Activated CD4-positive, alpha-beta T cell treated with anti-CD3 and anti-CD28 coated beads for 4 hours (primary cell): ENCODE measurements at regions not wholly inside any gene's neighbourhood (a gene's known extent, or its start where the extent isn't known, plus 50 kb on each side); places are given as distances from the start of the nearest gene placed in this dataset.

Experiments used
- DNase-seq, 2 donors: peaks; one replicate each; pipeline ENCODE4 v3.0.0-alpha.2; 2020

DNA sequence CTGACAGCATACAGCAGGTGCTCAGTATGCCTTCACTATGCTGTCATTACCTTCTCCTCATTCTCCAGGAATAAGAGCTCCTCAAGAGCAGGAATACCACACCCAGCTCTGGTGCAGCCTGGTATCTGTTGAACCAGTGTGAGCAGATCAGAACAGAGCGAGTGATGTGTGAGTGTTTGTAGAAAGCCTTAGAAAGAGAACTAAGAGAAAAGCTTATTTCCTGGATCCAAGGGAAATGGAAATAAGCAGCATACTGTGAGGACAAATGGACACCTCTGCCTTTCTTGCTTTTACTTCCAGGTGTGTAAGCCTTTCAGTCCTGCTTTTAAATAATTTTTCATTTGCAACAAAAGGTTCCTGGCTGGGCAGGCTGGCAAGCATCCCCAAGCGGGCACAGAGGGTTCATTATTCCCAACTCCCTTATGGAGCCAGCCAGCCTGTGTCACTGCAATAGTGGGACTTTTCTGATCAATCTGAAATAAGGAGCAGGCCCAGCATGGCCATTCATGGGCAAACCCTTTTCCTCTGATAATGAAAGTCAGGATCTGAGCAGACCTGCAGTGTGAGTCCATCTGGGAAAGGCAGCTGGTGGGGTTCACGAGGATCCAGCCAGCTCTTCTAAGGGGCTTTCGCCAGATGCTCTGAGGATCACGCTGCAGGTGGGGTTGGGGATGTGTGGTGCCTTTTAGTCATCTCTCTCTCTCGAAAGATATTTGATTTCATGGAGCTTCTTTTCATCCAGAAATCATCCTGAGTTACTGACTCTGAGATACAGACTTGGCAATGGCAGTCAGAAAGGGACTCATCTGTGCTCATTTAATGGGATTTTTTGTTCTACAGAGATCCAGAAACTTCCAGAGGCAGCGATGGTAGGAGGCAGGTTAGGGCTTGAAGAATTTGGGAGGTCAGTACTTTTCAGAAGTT lies 594.9 kb upstream of the CFAP20DC start:
- no peak for DNase-seq

- DNase-seq = no peak
These were observed 591.5 kb upstream of the CFAP20DC start for GRCh38 chr3:59641169-59641899.

DNA sequence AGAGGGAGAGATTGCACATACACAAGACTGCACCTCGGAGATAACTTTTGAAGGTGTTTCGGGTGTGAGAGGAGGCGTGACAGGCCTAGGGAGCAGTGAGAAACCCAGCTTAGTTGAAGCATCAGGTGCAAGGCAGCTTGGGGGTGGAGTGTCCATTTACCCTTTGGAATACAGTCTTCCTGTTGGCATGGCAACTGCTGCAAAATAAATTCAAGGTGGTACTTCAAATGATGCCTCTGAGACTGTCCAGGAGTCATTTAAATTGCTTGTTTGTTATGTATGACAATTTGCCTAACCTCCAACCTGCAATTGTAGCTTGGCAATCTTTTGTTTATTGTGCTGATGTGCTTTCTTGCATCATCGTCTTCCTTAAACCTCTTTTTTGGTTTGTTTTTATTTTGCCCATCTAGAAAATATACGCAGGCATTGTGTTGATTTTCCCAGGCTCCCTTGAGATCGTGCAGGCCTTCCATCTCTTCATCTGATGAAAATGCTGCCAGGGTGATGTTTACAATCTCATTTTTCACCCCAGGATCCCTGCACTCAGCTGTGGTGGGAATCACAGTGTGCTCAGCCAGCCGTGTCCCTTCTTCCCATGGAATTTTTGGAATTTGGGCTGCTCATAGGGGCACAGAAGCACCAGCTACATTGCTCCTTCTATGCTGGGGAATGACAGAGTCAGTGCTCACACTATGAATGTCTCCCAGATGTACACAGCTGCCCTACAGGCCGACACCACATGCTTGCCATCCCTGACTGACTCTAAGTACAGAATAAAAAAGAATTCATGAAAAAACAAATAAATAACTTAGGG lies 583.1 kb upstream of the CFAP20DC start:
- DNase-seq = no peak

DNA sequence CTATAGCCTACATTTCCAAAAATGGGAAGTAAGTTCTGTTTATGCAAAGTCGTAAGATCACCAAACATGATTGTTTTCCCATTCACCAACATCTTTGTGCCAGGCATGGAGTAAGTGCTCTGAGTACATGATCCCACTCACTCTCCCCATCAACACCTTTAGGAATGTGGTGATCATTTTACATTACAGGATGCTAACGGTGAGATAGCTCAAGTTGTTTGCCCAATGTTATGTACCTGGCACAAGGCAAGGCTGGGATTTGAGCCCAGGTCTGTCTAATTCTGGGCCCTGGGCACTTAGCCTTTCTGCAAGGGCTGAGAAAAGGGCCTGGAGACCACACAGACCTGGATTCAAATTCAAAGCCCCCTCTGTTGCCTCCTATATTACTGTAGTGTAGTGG lies 581.7 kb upstream of the CFAP20DC start:
- DNase-seq = no peak

GRCh38 chr3:59621037-59621436 lies 571.2 kb upstream of the CFAP20DC start:
- DNase-seq = no peak

DNA sequence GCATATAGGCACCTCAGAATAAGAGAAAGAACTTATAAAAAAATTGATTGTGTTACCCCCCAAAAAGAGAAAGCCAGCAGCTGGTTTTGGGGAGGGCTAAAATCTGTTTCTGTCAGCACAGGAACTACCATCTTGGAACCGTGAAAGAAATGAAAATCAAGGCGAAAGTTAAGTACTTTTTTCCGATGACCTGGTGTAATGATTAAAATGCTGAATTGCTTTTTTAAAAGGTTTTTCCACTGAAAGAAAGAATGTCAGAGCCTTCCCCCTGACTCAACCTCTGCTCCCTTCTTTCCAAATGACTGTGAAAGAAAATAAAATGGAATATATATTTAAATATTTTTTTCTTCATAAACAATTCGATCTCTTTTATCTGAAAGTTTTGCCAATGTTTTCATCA lies 570.5 kb upstream of the CFAP20DC start:
- DNase-seq = no peak

GRCh38 chr3:59612444-59612715 lies 562.6 kb upstream of the CFAP20DC start:
- DNase-seq = no peak

DNA sequence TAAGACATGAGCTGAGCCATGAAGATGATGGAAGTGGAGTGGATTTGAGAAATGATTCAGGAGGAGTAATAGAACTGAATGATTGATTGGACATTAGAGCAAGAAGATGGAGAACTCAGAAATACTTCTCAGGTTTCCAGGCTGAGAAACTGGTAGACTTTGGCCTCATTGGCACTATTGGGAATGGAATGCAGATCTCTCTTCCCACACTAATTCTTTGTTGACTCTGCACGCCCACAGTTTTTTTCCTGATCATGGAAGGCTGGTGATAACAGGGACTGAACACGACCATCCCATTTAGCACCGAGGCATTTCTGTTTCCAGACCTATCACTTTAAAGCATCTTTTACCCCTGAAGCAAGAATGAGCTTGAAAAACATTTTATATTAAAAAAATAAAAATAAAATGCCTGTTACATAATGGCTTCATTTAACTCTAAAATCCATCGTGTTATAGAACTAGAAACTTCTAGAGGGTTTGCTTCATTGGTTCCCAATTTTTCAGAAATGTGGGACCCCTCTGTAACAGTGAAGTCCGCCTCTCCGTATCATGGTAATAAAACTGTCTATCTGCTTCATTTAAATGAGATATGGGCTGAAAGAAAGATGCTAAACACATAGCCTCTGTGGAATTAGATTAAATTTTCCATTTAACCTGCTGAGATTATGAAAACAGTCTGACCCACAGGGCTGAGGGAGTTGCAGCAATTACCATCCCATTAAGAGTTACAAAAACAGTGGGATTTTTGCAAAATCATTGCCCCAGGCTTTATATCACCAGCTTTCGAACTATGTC lies 562.0 kb upstream of the CFAP20DC start:
- DNase-seq = no peak

DNA sequence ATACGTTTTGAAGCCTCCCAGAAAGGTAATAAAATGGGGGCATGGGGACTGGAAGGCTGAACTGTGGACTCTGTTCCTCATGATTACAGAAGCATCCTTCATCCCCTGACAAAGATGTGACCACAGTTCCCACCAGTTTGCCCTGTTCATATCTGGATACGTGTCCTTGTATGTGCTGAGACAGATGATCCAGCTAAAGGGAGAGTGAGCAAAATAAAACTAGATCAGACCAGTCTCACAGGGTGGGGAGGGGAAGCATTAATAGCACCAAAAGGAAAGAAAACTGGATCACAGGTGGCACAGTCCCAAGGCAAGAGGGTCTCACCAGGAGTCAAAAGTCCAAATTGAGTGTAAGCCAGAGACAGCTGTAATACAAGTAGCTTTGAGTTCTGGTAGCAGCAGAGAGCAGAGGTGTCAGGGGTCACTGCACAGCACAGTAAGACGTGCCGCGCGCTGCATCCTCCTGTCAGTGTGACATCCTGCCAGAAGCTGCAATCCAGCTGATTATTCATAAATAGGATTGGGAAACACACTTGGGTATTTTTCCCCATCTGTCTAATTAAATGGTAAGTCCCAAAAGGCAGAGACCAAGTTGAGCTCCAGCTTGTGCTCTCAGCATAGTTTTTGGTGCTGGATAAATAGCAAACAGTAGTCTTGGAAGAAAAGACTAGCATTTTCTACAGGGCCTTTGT lies 560.0 kb upstream of the CFAP20DC start:
- DNase-seq = no peak

DNA sequence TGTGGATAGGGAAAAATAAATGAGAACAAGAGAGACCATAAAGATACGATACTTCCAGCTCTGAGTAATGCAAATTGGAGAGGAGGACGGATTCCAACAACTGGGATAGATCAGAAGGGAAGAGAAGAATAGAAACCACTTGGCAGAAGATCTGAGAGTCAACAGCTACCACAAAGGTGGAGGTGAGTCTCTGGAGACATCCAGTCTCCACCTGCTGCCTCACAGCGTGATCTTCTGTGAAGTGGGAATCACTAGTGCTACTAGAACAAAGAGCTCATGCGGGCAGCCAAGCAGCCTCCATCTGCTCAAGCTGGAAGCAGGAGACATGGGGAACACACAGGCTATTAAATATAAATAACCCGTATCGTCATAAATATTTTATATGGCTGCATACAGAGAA lies 558.5 kb upstream of the CFAP20DC start:
- DNase-seq = no peak

GRCh38 chr3:59607656-59608055 lies 557.8 kb upstream of the CFAP20DC start:
- DNase-seq = no peak

DNA sequence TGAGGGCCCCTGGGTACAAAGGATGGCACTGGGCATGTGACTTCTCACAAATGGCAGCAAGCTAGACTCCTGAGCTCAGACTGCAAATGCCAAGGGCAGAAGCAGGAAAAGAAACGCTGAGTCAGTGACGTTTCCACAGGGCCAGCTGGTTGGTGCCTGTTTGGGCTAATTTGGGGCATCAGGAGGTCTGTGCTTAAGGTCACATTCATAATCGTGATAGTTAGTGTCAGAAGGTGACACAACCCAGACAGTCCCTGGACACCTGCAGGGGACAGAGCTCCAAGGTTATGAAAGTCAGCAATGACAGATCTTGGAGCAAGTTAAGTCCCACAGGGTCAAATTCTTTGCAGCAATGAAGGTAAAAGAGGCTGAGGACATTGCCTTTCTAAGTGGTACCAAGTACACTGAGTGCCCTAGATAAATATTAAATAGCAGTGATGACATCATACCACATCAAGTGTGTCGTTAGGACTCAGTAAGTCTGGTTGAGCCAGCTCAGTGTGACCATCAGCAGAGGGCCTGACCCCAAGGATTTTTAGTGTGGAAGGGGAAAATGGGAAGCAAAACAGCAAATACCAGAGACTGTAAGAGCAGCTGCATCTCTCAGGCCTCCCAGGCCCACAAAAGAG lies 556.9 kb upstream of the CFAP20DC start:
- DNase-seq = no peak

DNA sequence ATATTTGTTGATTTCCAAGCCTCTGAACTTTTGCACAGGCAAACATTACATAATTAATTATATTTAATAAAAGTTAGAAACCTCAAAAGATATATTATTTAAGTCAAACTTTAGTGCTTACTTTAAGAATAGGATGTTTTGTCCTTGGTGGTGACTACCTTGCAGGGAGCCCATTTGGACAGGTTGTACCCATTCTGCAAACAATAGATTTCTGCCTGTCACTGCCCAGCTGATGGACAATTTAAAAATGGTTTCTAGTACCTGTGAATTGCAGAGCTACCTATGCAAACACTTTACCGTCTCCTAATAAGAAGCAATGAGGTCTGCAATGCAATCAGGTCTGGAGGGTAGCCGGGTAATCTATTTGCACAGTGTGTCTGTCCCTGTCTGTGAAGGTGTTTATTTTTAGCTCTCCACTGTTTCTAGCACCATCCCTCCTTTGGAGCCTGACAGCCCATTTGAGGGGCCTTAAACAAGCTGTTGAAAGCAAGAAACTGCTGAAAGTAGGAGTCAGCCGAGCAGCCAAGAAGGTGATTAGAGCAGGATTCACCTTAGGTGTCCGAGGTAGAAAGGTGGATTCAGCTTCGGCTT lies 556.2 kb upstream of the CFAP20DC start:
- DNase-seq = no peak

- no peak for DNase-seq
These were observed 555.5 kb upstream of the CFAP20DC start for GRCh38 chr3:59605318-59605717.

GRCh38 chr3:59601486-59601885 lies 551.7 kb upstream of the CFAP20DC start:
- no peak for DNase-seq

DNA sequence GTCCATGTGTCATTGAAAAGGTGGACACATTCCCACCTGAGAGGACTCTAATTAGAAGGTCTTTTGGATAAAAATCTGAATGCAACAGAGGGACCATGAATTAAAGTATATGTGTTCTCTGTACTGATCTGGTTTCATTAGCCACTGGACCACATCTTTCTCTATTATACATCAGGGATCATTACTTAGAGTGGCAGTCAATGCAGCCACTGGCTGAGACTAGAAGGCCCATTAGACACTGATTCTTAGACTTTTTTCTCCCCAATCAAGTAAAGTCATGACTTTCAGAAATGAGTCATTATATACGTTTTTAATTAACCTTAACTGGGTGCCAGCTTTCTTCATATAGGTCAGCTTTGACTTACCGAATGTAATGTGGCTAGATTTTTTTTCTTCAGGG lies 550.8 kb upstream of the CFAP20DC start:
- no peak for DNase-seq

GRCh38 chr3:59596741-59597140 lies 546.9 kb upstream of the CFAP20DC start:
- no peak for DNase-seq

DNA sequence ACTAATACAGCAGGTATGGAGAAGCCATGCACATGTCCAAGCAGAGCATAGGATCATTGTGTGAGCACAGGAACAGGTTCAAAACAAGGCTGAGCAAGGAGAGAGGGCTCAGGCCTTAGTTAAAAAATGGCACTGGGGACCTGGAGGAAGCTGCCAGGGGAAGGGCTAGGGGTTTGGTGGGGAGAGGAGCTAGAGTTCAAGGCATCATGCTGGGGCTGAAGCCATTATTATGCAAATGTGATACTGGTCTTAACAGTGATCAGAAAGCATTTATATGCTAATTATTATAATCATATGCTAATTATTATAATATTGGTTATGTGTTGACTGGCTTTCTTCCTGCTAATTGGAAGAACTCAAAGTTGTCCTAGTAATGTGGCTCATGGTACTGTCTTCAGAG lies 546.0 kb upstream of the CFAP20DC start:
- DNase-seq = no peak

- no peak for DNase-seq
These were observed 543.6 kb upstream of the CFAP20DC start for GRCh38 chr3:59593380-59593779.

- no peak for DNase-seq
These were observed 531.2 kb upstream of the CFAP20DC start for GRCh38 chr3:59580996-59581395.

DNA sequence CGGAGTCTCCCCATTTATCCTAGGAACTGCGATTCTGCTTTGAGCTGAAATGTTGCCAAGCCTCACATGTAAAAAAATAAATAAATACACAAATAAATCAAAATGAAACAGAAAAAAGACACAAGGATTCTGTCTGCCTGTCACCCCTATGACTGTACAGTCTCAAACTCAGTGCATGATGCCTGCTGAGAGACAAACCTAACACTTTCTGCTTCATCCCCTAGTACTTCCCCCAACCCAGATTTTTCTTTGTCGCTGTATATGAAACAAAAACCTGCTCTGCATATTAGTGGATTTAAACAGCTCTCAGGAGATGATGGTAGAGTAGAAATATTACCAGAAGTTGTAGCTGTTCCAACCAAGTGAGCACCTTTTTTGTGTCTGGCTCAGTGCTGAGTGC lies 530.7 kb upstream of the CFAP20DC start:
- DNase-seq = no peak
